Lower leg skin (tissue), 3 donors: ENCODE measurements at regions not wholly inside any gene's neighbourhood (a gene's known extent, or its start where the extent isn't known, plus 50 kb on each side); places are given as distances from the start of the nearest gene placed in this dataset.

Experiments
- CTCF ChIP-seq, 3 donors: fragments of 450-650 bp; IDR thresholded peaks; one replicate each; pipeline ENCODE4 v1.5.1; 2016; ENCODE audit warnings: antibody characterized with exemption in 3 of 3, mild to moderate bottlenecking in 3 of 3, moderate library complexity in 2 of 3
- POLR2A ChIP-seq, 2 donors: fragments of 450-650 bp; IDR thresholded peaks; one replicate each; pipeline ENCODE4 v1.6.1; 2016 to 2017; ENCODE audit warnings: antibody characterized with exemption in 2 of 2, mild to moderate bottlenecking in 1 of 2, moderate library complexity in 1 of 2

- TF ChIP-seq CTCF (IDR thresholded peaks at IDR 0.05) (no peak), POLR2A (IDR thresholded peaks at IDR 0.05) (no peak)
Observed at GRCh38 chr4:106569146-106570031, 200.8 kb upstream of the GIMD1 start.
